OCI-LY3 (cell line): ENCODE measurements at regions not wholly inside any gene's neighbourhood (a gene's known extent, or its start where the extent isn't known, plus 50 kb on each side); places are given as distances from the start of the nearest gene placed in this dataset.

ENCODE experiments used
- EZH2phosphoT487 ChIP-seq: fragments of 200-600 bp; shearing (Covaris generic); IDR thresholded peaks from 2 replicates; pipeline ENCODE4 v1.6.1; 2018; ENCODE audit warnings: antibody characterized with exemption, mixed run types, low read depth
- TF ChIP-seq, protein P1 (sequence below): fragments of 200-600, 300-600 bp; sonication (generic); IDR thresholded peaks from 2 replicates; pipeline ENCODE4 v1.5.1; 2014; ENCODE audit warnings: antibody characterized with exemption, low read length, low read depth

DNA sequence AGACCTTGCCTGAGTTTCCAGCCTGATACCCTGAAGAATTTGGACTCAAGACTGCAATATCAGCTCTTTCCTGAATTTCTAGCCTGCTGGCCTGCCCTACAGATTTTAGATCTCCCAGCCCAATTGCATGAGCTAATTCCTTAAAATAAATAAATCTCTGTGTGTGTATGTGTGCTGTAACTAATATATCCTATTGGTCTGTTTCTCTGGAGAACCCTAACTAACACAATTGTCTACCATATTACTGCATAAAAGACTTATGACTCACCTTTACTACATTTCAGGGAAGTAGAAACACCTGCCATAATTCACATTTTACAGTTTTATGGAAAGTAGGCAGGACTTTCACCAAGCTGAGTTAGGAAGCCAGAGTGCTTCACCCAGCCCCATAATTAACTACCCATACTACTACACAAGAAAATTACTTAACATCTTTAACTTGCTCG lies 90.7 kb upstream of the BEND6 start:
- TF ChIP-seq, protein P1, sequence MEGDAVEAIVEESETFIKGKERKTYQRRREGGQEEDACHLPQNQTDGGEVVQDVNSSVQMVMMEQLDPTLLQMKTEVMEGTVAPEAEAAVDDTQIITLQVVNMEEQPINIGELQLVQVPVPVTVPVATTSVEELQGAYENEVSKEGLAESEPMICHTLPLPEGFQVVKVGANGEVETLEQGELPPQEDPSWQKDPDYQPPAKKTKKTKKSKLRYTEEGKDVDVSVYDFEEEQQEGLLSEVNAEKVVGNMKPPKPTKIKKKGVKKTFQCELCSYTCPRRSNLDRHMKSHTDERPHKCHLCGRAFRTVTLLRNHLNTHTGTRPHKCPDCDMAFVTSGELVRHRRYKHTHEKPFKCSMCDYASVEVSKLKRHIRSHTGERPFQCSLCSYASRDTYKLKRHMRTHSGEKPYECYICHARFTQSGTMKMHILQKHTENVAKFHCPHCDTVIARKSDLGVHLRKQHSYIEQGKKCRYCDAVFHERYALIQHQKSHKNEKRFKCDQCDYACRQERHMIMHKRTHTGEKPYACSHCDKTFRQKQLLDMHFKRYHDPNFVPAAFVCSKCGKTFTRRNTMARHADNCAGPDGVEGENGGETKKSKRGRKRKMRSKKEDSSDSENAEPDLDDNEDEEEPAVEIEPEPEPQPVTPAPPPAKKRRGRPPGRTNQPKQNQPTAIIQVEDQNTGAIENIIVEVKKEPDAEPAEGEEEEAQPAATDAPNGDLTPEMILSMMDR, result no peak
- no peak for TF ChIP-seq EZH2phosphoT487
